ENCODE measurements at regions not wholly inside any gene's neighbourhood (a gene's known extent, or its start where the extent isn't known, plus 50 kb on each side); places are given as distances from the start of the nearest gene placed in this dataset.

- Histone ChIP-seq H3K27ac (no peak overlapping the region), H3K4me3 (no peak overlapping the region), H3K4me2 (ENCODE audit: unreplicated experiment) (no peak overlapping the region), H3K79me2 (ENCODE audit: insufficient read depth) (no peaks in the 10 kb centered on the region), H3K9me2 (ENCODE audit: insufficient read depth) (no peaks in the 10 kb centered on the region), H2AFZ (no peak overlapping the region), H3F3A (ENCODE audit: insufficient read depth) (no peaks in the 10 kb centered on the region), H3K36me3 (ENCODE audit: low read depth) (no peaks in the 10 kb centered on the region), H3K4me1 (ENCODE audit: insufficient read depth) (no peaks in the 10 kb centered on the region), H3K27me3 (replicated peaks; ENCODE audit: insufficient read depth) (no peaks in the 10 kb centered on the region), H3K9ac (no peak overlapping the region), H4K20me1 (ENCODE audit: insufficient read depth) (no peaks in the 10 kb centered on the region), H3K9me3 (ENCODE audit: low read depth) (no peaks in the 10 kb centered on the region)
- no peak for DNase-seq
- TF ChIP-seq EZH2 (IDR thresholded peaks at IDR 0.05; ENCODE audit: insufficient read depth, poor library complexity, severe bottlenecking) (no peak), EZH2phosphoT487 (IDR thresholded peaks at IDR 0.05; ENCODE audit: insufficient read depth, low read depth) (no peak)
- 14 to 19% methylated on average over 1 of the region's 1 CpG for WGBS, 2 experiments (ENCODE audit: low coverage in 1 of 2, low lambda C conversion rate in 2 of 2, missing lambda C conversion rate in 2 of 2)
- in situ Hi-C loops (cut with MboI): no loop called here
Observed at GRCh38 chr12:87039536-87039935, 783.3 kb upstream of the MGAT4C start.

DNA sequence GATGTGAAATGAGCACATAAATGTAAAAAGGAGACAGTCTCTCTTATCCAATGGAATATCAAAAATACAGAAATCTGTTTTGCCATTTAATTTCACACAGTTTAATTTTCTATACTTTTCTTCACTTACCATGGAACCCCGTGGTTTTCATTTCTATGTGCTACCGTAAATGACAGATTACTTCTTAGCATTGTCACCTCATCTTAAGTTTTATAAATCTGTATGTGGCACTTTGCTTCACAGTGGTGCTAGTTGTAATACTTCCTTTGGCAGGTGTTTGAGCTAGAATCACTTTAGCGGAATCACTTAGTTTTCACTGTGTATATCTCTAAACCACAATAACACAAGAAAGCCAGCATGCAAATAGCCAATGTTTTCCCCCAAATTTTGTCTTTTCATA, 781.9 kb upstream of the MGAT4C start:
- H3K9ac ChIP-seq: no peak overlapping the region
- in situ Hi-C loops (cut with MboI): no loop called here
- 44 to 48% methylated on average over 3 of the region's 3 CpGs for WGBS, 2 experiments (ENCODE audit: low coverage in 1 of 2, low lambda C conversion rate in 2 of 2, missing lambda C conversion rate in 2 of 2)
- H3K27me3 ChIP-seq (replicated peaks; ENCODE audit: insufficient read depth): no peaks in the 10 kb centered on the region
- H3K36me3 ChIP-seq (ENCODE audit: low read depth): no peaks in the 10 kb centered on the region
- no peak overlapping the region for H2AFZ ChIP-seq
- DNase-seq: no peak
- no peak overlapping the region for H3K4me2 ChIP-seq (ENCODE audit: unreplicated experiment)
- H3K79me2 ChIP-seq (ENCODE audit: insufficient read depth): no peaks in the 10 kb centered on the region
- no peaks in the 10 kb centered on the region for H3K4me1 ChIP-seq (ENCODE audit: insufficient read depth)
- H3K4me3 ChIP-seq: no peak overlapping the region
- H3K9me2 ChIP-seq (ENCODE audit: insufficient read depth): no peaks in the 10 kb centered on the region
- no peaks in the 10 kb centered on the region for H4K20me1 ChIP-seq (ENCODE audit: insufficient read depth)
- TF ChIP-seq EZH2 (IDR thresholded peaks at IDR 0.05; ENCODE audit: insufficient read depth, poor library complexity, severe bottlenecking): no peak
- no peak for TF ChIP-seq EZH2phosphoT487 (IDR thresholded peaks at IDR 0.05; ENCODE audit: insufficient read depth, low read depth)
- H3K9me3 ChIP-seq (ENCODE audit: low read depth): no peaks in the 10 kb centered on the region
- no peaks in the 10 kb centered on the region for H3F3A ChIP-seq (ENCODE audit: insufficient read depth)
- no peak overlapping the region for H3K27ac ChIP-seq

DNA sequence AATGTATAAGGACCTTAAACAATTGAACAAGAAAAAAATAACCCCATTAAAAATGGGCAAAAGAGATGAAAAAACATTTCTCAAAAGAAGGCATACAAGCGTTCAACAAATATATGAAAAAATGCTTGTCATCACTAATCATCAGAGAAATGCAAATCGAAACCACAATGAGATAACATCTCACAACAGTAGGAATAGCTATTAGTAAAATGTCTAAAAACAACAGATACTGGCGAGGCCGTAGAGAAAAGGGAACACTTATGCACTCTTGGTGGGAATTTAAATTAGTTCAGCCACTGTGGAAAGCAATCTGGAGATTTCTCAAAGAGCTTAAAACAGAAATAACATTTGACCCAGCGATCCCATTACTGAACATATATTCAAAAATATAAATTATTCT, 769.8 kb upstream of the MGAT4C start:
- Histone ChIP-seq H3K4me2 (ENCODE audit: unreplicated experiment) (no peak overlapping the region), H3K9ac (no peak overlapping the region), H3F3A (ENCODE audit: insufficient read depth) (no peaks in the 10 kb centered on the region), H3K9me3 (ENCODE audit: low read depth) (no peaks in the 10 kb centered on the region), H3K36me3 (ENCODE audit: low read depth) (no peaks in the 10 kb centered on the region), H3K27ac (no peak overlapping the region), H3K9me2 (ENCODE audit: insufficient read depth) (no peaks in the 10 kb centered on the region), H3K4me1 (ENCODE audit: insufficient read depth) (no peaks in the 10 kb centered on the region), H3K4me3 (no peak overlapping the region), H3K79me2 (ENCODE audit: insufficient read depth) (no peaks in the 10 kb centered on the region), H3K27me3 (replicated peaks; ENCODE audit: insufficient read depth) (no peaks in the 10 kb centered on the region), H2AFZ (no peak overlapping the region), H4K20me1 (ENCODE audit: insufficient read depth) (no peaks in the 10 kb centered on the region)
- 28 to 36% methylated on average over 5 of the region's 5 CpGs for WGBS, 2 experiments (ENCODE audit: low coverage in 1 of 2, low lambda C conversion rate in 2 of 2, missing lambda C conversion rate in 2 of 2)
- DNase-seq: no peak
- TF ChIP-seq EZH2 (IDR thresholded peaks at IDR 0.05; ENCODE audit: insufficient read depth, poor library complexity, severe bottlenecking) (no peak), EZH2phosphoT487 (IDR thresholded peaks at IDR 0.05; ENCODE audit: insufficient read depth, low read depth) (no peak)
- in situ Hi-C loops (cut with MboI): no loop called here

DNA sequence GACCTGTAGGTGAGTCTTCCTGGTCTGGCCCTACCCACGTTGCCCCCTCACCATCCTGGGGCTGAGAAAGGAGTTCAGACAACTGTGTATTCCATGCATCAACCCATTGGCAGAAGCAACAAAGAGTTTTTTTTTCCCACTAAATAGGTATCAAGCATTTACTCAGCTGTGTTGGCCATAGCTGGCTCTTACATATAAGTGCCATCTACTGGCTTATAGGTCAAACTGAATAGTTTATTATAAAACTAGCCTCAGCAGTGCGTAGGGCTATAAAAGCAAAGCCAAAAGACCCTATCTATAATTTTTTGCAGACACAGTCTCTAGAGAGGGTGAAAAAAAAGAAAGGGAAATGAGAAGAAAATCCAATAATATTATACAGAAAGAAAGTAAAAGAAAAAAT, 765.2 kb upstream of the MGAT4C start:
- Histone ChIP-seq H4K20me1 (ENCODE audit: insufficient read depth) (no peaks in the 10 kb centered on the region), H3K4me3 (no peak overlapping the region), H3K9me2 (ENCODE audit: insufficient read depth) (no peaks in the 10 kb centered on the region), H3K4me2 (ENCODE audit: unreplicated experiment) (no peak overlapping the region), H3K9me3 (ENCODE audit: low read depth) (no peaks in the 10 kb centered on the region), H3K36me3 (ENCODE audit: low read depth) (no peaks in the 10 kb centered on the region), H2AFZ (no peak overlapping the region), H3K27me3 (replicated peaks; ENCODE audit: insufficient read depth) (no peaks in the 10 kb centered on the region), H3F3A (ENCODE audit: insufficient read depth) (no peaks in the 10 kb centered on the region), H3K4me1 (ENCODE audit: insufficient read depth) (no peaks in the 10 kb centered on the region), H3K79me2 (ENCODE audit: insufficient read depth) (no peaks in the 10 kb centered on the region), H3K27ac (no peak overlapping the region), H3K9ac (no peak overlapping the region)
- TF ChIP-seq EZH2phosphoT487 (IDR thresholded peaks at IDR 0.05; ENCODE audit: insufficient read depth, low read depth) (no peak), EZH2 (IDR thresholded peaks at IDR 0.05; ENCODE audit: insufficient read depth, poor library complexity, severe bottlenecking) (no peak)
- in situ Hi-C loops (cut with MboI): no loop called here
- WGBS, 2 experiments (ENCODE audit: low coverage in 1 of 2, low lambda C conversion rate in 2 of 2, missing lambda C conversion rate in 2 of 2): 5 to 13% methylated on average over 2 of the region's 2 CpGs
- DNase-seq: no peak

GRCh38 chr12:87020071-87020470, 763.9 kb upstream of the MGAT4C start:
- TF ChIP-seq EZH2 (IDR thresholded peaks at IDR 0.05; ENCODE audit: insufficient read depth, poor library complexity, severe bottlenecking) (no peak), EZH2phosphoT487 (IDR thresholded peaks at IDR 0.05; ENCODE audit: insufficient read depth, low read depth) (no peak)
- Histone ChIP-seq H3K36me3 (ENCODE audit: low read depth) (no peaks in the 10 kb centered on the region), H2AFZ (no peak overlapping the region), H4K20me1 (ENCODE audit: insufficient read depth) (no peaks in the 10 kb centered on the region), H3K9me2 (ENCODE audit: insufficient read depth) (no peaks in the 10 kb centered on the region), H3F3A (ENCODE audit: insufficient read depth) (no peaks in the 10 kb centered on the region), H3K4me2 (ENCODE audit: unreplicated experiment) (no peak overlapping the region), H3K4me1 (ENCODE audit: insufficient read depth) (no peaks in the 10 kb centered on the region), H3K9ac (no peak overlapping the region), H3K27me3 (replicated peaks; ENCODE audit: insufficient read depth) (no peaks in the 10 kb centered on the region), H3K79me2 (ENCODE audit: insufficient read depth) (no peaks in the 10 kb centered on the region), H3K4me3 (no peak overlapping the region), H3K27ac (no peak overlapping the region), H3K9me3 (ENCODE audit: low read depth) (no peaks in the 10 kb centered on the region)
- WGBS, 2 experiments (ENCODE audit: low coverage in 1 of 2, low lambda C conversion rate in 2 of 2, missing lambda C conversion rate in 2 of 2): 0 to 8% methylated on average over 1 of the region's 1 CpG
- in situ Hi-C loops (cut with MboI): no loop called here
- no peak for DNase-seq
